GF-D8 (cell line): ENCODE measurements at regions not wholly inside any gene's neighbourhood (a gene's known extent, or its start where the extent isn't known, plus 50 kb on each side); places are given as distances from the start of the nearest gene placed in this dataset.

Experiments used
- DNase-seq: peaks from one replicate; lab custom pipeline; 2025; lab: John Stamatoyannopoulos, UW

DNA sequence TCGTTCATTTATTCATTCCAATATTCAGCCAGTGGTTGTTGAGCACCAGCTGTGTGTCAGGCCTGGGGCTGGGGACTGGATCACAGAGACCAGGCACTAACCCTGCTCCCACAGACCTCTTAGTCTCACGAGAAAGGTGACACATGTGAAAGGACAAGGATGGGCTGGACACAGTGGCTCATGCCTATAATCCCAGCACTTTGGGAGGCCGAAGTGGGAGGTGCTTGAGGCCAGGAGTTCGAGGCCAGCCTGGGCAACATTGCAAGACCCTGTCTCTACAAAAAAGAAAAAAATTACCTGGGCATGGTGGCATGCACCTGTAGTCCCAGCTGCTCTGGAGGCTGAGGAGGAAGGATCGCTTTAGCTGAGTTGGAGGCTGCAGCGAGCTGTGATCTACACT is 105.9 kb upstream of the SDK1 start:
- no peak for DNase-seq

DNA sequence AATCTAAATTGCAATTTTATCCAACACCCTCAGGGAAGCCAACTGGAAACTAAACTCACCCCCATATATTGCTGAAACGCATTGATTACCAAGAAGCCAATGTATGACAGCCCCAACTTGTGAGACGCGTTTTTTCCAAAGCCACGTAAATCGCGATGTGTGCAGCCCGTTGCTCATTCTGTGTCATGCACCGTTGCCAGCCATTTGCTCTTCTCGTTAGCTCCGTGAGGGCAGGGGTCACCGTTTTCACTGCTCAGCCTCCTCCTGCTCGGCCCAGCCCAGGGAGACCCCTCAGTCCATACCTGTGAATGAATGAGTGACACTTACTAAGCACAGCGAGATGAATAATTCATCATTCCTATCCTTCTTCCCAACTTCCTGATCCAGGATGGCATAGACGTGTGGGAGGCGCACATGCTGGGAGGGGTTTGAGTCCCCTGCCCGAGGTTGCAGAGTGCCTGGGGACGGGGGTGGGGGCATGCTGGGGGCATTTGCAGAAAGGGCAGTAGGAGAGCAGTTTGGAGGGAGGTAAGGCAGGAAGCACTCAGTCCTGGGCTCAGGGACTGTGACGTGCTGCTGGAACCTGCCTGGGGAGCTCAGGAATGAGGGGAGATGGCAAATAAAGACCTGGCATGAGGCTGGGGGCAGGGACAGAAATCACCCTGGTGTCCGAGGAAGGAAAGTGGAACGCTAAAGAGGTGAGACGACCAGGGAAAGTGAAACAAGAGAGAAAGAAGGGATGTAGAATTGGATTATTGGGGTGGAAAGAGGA is 104.2 kb upstream of the SDK1 start:
- no peak for DNase-seq

DNA sequence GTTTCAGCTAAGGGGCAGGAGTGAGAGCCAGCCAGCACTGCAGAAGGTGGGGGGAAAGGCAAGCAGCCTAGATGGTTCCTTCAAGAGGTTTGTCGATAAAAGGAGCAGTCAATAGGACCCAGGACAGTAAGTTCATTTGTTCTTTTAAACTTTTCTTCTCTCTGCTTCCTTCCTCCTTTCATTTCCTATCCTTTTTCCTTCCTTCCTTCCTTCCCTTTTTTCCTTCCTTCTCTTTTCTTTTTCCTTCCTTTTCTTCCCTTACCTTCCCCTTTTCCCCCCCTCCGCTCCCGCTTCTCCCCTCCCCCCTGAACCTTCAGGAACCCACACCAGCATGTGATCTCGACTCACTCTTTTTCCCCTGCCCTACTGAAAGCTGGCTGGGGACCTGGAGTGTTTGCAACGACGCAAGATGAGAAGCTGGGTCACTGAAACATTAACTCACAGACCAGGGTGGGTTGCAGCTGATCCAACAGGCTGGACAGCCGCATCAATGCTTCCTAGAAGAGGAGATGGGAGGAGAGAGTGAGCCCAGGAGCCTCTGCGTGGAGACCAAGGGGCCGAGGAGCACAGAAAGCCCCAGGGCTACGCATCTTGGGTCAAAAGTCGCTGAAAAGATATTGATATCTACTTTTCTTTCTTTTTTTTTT is 103.4 kb upstream of the SDK1 start:
- no peak for DNase-seq

DNA sequence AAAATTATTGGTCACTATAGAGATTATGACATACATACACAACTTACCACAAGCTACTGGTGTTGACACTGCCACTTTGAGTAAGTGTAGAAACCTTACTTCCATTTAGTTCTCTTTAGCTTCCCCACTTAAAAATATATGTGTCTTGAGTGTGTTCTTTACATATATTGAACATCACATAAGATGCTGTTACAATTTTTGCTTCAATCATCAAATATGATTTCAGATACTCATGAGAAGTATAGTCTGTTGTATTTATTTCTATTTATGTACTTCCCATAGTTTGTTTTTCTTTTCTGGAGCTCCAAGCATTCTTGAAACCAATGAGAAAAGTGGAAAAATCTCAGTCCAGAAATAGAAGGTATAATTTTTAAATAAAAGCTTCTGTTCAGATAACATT is 102.7 kb upstream of the SDK1 start:
- no peak for DNase-seq

DNA sequence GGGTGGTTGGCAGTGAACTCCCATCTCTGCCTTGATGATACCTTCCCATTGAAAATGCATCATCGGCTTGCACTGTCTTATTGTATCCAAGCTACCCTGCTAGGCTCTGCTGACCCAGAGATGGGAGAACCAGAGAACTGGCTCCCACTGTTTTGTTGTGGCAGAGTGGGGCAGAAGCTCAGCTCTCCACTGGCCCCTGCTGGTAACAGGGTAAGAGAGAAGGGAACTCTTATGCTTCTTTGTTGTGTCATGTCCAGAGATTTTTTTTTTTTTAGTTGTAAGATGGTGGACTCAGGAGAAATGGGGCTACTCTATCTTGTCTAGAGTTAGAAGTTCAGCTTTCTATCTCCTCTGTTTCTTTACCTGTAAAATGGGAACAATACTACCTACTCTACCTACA is 100.5 kb upstream of the SDK1 start:
- no peak for DNase-seq

DNA sequence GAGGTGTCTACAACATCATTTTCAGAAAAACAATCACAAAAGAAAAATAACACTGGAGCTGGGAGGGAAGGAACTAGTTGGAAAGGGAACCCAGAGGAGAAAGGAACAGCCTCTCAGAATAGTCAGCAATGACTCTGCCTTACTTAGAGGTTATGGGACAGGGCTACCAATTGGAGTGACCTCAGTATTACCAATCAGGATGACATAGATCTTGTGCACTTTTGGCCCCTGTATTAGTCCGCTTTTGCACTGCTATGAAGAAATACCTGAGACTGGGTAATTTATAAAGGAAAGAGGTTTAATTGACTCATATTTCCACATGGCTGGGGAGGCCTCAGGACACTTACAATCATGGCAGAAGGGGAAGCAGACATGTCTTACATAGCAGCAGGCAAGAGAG is 99.7 kb upstream of the SDK1 start:
- no peak for DNase-seq

DNA sequence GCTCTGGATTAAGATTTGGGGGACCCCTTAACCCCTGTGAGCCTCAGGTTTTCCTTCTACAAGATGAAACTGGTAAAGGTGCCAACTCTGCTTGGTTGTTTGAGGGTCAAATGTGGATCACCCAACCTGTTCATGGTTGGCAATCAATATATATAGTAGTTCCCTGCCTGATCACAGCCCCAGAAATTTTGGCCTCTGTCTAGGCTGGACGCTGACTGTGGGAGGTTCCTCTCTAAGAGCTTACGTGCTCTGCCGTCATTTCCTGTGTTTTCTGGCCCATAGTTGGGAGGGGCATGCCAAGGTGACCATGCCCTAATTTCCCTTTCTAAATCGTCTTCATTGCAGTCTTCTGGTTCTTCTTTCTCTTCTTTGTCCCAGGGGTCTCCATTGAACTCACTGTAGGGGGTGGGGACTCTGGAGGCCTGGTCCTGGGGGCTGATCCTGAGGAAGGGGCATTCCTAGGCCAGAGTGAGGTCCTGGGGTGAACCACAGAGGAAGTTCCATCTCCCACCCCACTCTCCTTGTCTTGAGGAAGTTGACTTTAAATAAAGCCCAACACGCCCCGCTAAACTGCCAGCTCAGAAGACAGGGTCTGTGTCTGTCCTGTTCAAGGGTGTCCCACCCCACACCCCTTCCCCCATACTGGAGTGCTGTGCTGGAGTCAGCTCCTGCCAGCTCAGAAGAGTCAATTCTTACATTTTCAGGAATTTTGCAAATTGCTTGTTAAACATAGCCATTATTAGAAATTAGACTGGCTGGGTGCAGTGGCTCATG is 98.9 kb upstream of the SDK1 start:
- no peak for DNase-seq

DNA sequence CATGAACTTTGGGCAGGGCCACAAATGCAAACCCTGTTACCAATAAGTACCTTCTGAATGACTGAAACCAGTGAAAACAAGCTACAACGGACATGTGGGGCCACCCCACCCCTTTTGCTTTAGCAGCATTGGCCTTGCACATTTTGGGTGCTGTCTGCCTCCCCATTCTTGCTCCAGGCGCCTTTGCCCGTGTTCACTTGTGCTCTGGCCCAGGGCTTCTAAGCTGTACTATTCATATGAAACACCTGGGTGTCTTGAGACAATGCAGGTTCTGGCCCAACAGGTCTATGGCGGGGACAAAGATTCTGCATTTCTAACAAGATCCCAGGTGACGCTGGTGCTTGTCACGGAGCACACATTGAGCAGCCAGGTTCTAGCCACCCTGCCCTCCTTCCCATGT is 96.5 kb upstream of the SDK1 start:
- DNase-seq: no peak

DNA sequence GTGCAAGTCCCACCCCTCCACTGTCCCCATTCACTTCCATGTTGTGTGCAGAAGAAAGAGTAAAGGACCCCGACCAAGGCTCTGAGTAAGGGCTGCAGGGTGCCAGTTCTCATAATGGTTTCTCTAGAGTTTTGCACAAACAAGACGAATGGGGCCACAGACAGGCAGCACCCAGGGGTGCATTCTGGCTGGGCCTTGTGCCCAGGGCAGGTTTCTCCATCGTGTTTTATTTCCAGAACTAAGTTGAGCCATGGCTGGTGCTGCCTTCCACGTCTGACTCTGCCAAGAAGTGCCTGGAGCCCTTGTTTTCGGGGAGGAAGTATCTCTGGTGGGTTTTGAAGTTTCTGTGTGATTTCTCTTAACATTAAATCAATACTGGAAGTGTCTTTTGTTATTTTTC is 95.0 kb upstream of the SDK1 start:
- no peak for DNase-seq

DNA sequence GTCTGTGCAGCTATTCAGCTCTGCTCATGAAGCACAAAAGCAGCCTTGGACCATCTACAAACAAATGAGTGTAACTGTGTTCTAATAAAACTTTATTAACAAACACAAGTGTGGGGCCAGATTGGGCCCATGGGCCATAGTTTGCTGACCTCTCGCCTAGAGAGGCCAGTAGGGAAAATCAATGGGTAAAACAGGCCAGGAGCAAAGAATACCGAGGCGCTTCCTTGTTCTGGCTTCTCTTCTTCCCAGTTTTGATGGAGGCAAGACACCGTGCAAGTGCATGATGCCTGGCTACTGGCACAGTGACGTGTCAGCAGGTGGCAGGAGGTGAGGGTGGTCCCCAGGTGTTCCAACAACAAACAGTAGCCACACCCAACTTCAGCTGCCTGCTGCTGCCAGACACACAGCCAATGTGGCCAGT is 94.3 kb upstream of the SDK1 start:
- no peak for DNase-seq

DNA sequence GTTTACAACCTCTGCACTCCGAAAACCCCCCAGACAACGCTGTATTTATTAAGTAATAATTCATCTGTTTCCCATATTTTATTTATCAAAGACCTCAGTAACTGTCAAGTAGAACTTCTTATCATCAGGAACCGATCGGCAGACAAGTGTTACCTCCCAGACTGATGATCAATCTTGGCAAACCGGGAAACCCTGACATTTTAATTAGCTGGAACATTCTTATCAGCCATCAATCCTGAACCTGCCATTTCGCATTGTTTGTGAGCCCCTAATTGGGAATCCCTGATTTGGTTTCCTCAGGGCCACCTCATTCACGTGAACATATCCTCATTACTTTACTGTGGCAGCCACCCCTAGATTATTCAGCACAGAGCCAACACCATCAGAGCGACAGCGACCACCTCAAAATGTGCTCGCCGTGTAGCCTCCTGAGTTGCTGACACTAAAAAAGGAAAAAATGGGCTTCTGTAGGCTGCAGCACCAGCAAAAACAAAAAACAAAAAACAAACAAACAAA is 93.6 kb upstream of the SDK1 start:
- no peak for DNase-seq

DNA sequence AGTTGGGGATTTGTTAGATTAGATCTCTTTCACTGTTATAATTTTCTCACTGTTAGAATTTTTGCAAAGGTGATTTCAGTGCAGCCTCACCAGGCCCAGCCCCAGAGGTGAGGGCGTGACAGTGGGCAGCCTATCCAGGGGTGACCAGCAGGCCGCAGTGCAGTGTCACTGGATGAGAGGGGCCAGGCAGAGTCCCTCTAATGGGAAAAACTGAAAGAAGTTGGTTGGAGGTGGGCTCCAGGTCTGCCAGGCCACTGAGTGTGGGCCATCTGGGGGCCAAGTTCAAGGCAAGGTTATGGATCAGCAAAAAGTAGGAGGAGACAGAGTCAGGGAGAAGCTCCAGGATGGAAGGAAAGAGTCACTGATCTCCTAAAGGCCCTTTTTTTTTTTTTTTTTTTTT is 90.5 kb upstream of the SDK1 start:
- no peak for DNase-seq

DNA sequence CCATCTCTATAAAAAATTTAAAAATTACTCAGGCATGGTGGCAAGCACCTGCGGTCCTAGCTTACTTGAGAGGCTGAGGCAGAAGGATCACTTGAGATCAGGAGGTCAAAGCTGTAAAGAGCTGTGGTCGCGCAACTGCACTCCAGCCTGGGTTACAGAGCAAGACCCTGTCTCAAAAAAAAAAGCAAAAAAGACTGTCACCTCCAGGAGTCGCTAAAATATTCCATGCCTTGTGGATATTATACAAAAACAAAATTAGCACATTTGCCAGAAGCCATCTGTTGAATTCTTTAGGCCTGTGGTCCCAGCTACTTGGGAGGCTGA is 87.0 kb upstream of the SDK1 start:
- no peak for DNase-seq

DNA sequence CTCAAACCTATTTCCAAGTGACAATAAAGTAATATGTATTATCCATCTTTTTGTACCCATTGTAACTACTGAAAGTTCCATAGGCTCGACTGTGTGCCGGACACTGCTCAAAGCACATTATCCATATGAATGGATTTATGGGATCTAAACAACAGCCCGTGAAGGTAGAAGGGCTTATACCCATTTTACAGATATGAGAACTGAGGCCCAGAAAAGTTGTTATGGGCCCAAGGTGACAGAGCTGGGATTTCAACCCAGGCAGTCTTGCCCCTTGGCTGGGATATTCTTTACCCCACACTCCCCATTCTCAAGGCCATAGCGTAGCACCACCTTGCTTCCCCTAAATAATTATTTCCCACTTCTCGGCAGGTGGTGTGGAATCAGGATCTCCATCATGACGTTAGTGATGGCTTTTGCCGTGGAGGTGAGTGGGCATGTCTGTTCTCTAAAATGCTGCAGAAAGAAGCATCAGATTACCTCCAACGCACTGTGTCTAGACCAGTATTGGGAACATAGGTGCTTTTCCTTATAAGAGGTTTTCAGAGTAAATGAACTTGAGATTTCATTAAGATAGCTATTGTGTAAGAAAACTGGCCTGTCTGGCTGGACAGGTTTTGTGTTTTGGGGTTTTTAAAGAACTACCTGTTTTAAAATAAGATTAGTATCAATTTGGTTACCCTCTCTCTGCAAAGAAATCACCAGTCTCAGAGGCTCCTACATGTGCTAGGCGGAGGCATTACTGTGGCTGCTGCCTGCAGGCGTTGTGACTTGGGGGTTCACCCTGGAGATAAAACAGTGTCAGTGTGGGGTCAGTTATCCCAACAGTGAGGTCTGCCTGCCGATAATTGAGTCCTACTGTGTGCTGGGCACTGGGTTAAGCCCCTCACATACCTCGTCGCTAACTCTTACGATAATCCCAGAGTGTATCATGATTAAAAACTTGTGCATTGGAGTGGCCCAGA is 85.1 kb upstream of the SDK1 start:
- DNase-seq: no peak

DNA sequence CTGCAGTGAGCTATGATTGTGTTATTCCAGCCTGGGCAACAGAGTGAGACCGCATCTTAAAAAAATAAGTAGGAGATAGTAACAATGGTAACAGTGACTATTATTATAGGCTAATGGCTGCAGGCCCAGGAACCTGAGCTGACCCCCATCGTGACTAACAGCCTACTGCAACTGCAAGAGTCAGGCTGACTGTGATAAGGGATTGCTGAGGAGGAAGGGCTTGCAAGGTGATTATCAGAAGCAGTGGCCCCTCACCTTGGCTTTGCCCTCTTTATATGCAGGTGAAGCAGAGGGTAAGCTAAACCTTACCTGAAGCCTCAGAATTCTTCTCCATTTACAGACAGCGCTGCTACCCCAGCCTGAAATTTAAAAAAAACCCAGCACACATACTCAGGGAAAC is 83.9 kb upstream of the SDK1 start:
- DNase-seq: no peak

DNA sequence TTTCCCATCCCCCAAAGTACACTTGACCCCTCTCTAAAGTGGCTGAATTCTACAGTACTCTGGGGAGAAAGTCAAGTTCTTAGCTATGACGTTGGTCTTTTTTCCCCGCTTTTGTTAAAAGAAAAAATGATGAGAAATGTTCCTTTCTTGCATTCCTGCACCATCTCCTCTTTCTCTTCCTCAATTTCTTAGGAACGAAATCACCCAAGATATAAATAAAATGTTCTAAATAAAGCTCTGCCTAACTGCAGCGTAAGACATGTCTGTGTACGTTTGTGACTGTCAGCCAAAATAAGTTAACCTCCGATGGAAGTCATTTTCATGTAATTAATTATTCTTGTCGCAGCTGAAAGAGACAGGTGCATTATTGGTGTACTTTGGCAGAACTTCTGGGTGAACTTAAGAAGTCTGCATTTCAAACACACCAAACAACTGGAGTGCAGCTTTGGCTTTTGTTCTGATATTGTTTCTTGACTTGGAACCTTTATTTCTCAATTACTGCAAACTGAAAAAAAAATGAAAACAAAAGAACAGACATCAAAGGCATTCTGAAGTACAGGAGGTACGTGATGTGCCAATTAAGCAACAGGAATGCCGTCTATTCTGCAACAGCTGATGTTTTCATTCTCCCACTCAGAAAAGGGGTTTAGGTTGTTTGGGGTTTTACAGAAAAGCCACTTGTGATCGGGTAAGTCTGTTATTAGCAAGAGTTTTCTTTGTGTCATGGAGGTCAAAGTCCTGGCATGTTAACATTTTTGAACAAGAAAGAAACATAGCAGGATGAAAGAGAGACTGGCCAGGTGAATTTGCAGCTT is 82.4 kb upstream of the SDK1 start:
- no peak for DNase-seq

DNA sequence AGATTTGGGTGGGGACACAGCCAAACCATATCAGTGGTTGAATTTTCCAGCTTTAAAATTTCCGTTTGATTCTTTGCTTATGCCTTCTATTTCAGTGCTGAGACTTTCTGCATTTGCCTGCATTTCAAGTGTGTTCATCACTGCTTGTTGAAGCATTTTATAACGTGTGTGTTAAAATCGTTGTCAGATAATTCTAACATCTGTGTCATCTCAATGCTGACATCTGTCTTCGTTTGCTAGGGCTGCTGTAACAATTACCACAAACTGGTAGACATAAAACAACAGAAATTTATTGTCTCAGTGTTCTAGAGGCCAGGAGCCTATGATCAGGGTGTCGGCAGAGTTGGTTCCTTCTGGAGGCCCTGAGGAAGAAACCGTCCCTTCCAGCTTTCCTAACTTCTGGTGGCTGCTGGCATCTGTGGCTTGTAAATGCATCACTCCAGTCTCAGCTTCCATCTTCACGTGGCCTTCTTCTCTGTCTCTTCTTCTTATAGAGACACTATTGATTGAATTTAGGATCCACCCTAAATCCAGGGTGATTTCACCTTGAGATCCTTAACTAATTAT is 71.1 kb upstream of the SDK1 start:
- no peak for DNase-seq

DNA sequence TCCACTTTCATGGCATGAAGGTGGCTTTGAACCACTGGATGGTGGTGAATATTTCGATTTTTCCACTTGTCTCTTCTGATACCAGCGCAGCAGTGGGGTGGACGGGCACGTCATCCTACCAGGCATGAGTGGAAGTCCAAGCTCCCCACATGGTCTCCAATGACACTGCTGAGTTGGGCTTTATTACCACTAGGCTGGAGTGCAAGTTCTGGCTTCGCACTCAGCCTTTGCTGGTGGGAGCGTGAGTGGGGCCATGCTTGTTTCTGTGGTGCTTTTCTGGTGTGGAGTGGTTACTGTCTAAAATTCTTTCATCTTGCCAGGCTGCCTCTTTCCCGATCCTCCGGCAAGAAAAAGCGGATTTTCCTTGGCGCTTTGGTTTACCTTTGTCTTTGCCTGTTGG is 70.1 kb upstream of the SDK1 start:
- no peak for DNase-seq

DNA sequence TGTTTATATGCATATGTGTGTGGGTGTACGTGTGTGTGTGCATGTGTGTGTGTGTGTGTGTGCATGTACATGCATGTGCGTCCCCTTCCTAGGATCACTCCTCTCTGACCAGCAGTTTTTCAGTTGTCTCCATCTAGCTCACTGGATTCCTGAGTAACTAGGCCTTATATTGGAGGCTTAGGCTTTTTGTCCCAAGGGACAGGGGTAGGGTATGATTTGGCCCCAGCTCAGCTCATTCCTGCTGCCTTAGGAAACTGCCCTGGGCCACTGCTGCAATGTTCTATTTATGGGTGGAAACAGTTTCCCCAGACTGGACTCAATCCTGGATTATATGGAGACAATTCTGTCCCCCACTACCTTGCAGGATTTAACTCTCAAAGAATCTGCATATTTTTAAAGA is 68.8 kb upstream of the SDK1 start:
- DNase-seq: no peak

DNA sequence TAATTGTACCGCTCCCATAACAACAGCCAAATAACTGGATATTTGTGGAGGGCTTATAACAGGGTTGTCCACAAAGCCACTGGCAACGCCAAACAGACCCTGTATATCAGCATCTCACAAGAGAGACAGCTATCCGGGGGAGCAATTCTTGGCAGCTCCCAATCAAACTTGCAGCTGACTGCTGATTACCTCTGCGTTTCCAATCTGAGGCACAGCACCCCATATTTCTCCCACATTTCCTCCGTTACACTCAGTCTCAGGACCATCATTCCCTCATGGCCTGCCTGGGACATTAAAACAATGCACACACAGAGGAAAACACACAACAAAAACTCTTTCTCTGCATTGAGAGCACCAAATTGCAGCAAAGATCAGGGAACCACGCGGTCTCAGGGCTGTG is 67.8 kb upstream of the SDK1 start:
- no peak for DNase-seq

DNA sequence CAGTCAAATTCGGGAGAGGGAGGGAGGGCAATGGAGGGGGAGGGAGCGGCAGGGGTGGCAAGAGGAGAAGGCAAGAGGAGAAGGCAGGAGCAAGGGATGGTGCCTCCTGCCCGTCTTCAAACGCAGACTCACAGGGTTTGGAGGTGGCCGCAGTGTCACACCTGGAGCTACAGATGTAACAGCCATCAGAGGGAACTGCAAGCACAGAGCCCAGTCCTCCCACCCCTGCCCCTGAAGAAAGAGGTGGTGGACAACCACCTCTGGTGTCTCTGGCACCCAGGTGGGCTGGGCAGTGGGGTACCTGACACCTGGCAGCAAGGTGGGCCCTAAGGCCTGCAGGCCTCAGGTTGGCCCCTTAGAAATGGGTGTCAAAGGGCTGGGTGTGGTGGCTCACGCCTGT is 67.0 kb upstream of the SDK1 start:
- DNase-seq: no peak
